Heart right ventricle (tissue), 16 donors: ENCODE measurements at regions not wholly inside any gene's neighbourhood (a gene's known extent, or its start where the extent isn't known, plus 50 kb on each side); places are given as distances from the start of the nearest gene placed in this dataset.
A peak's percentile ranks its signal among the peaks of the same experiment; 100 is the strongest.

Experiments used
- ATAC-seq, 8 donors: fragments of 200-7000 bp; cut with Tn5 transposase; one replicate each; pipeline ENCODE4 v1.9.1; 2020; ENCODE audit warnings: mild to moderate bottlenecking in 8 of 8, moderate library complexity in 8 of 8, moderate number of reproducible peaks in 1 of 8
- DNase-seq, 2 donors: peaks; one replicate each; pipeline ENCODE4 v3.0.0-alpha.2; 2020
- H3K27ac ChIP-seq, 10 donors: fragments of 200-600 bp; sonication (generic) in 2 of 10; one replicate each; pipeline versions ENCODE4 v1.5.0 to v1.8.0; 2020 to 2022; ENCODE audit warnings: mild to moderate bottlenecking in 3 of 10
- H3K27me3 ChIP-seq, 7 donors: fragments of 200-600 bp; one replicate each; pipeline ENCODE4 v1.8.0; 2021 to 2022; ENCODE audit warnings: mild to moderate bottlenecking in 2 of 7
- H3K36me3 ChIP-seq, 9 donors: fragments of 200-600 bp; sonication (generic) in 1 of 9; one replicate each; pipeline versions ENCODE4 v1.5.0 to v1.8.0; 2020 to 2022; ENCODE audit warnings: mild to moderate bottlenecking in 2 of 9
- H3K4me1 ChIP-seq, 9 donors: fragments of 200-600 bp; sonication (generic) in 1 of 9; one replicate each; pipeline versions ENCODE4 v1.5.0 to v1.8.0; 2020 to 2022; ENCODE audit warnings: mild to moderate bottlenecking in 4 of 9
- H3K4me3 ChIP-seq, 10 donors: fragments of 200-600 bp; sonication (generic) in 2 of 10; one replicate each; pipeline versions ENCODE4 v1.5.0 to v1.8.0; 2020 to 2022; ENCODE audit warnings: mild to moderate bottlenecking in 7 of 10, moderate library complexity in 2 of 10
- H3K9me3 ChIP-seq, 11 donors: fragments of 200-600 bp in 10 of 11; sonication (generic) in 2 of 11; one replicate each; pipeline versions ENCODE4 v1.5.0 to v1.8.0; 2013 to 2022; ENCODE audit warnings: mild to moderate bottlenecking in 2 of 11, control low read depth in 1 of 11, moderate library complexity in 1 of 11
- CTCF ChIP-seq, 9 donors: fragments of 200-600 bp; sonication (generic) in 2 of 9; IDR thresholded peaks; one replicate each; pipeline versions ENCODE4 v1.5.0 to v1.8.0; 2021 to 2022; ENCODE audit warnings: antibody characterized with exemption in 9 of 9, mild to moderate bottlenecking in 5 of 9, moderate library complexity in 1 of 9
- WGBS, 2 donors: extraction: QIAGEN DNeasy Blood & Tissue Kit; methylation state at CpG; one replicate each; pipeline ENCODE4 v1.1.7; 2013; ENCODE audit warnings: inconsistent platforms in 1 of 2; 5-methylcytosine and 5-hydroxymethylcytosine counted together
- intact Hi-C, 10 donors: fragments of 100-400 bp; cut with DNase I; formaldehyde crosslinking; loops; one replicate each; pipeline versions ENCODE4 v1.11.1 to v1.14.2; 2022
- donor health status: Arrhythmogenic right ventricular cardiomyopathy.
- donor health status: ischemic (EF 13 %, LVEDD 7.1; RV severe dilation, severe dysfunction).
- donor health status: healthy with polysubstance abuse.
- donor health status: DM: no; HTN: yes; CAD: no.
- donor health status: DM: no; HTN: no; CAD: no.
- donor health status: ischemic (EF 25% LVEDD 6.9; RV normal size, moderate dysfunction).
- donor health status: ischemic (EF 25% LVEDD 5.7; RV mildly dilated, moderate dysfunction).
- donor health status: healthy.
- donor health status: DM: yes; HTN: yes; CAD: no.
- donor health status: Ischemic cardiomyopathy.
- donor health status: ischemic (EF 35%, LVEDD 5.7; RV mildly dilated, moderate dysfunction).
- donor health status: nonischemic (EF 11% LVEDD 7.7; RV severe dilation, severe dysfunction).
- donor health status: DM: yes; HTN: yes; CAD: no.
- donor health status: PGD.
- donor health status: ischemic (EF 29% LVEDD 5.4; RV normal size, mild dysfunction).
- donor health status: nonischemic (EF 23%, LVEDD 6.1; RV moderate dilation, normal function).

- DNase-seq = no peak
- no peak for TF ChIP-seq CTCF (IDR thresholded peaks at IDR 0.05)
- no peak overlapping the region for H3K4me3 ChIP-seq
- peaks cover 0 to 37% (median 5%) of the 10 kb centered on the region in 9 donors for H3K4me1 ChIP-seq
- no peak overlapping the region for H3K27ac ChIP-seq
- intact Hi-C loops = no loop called here
- H3K36me3 ChIP-seq = no peaks in the 10 kb centered on the region
- no peaks in the 10 kb centered on the region for H3K27me3 ChIP-seq
- no peaks in the 10 kb centered on the region for H3K9me3 ChIP-seq
- peak in 3 of 8 donors; percentile 6 to 34 (median 7) for ATAC-seq
- 75 to 76% methylated on average over 21 of the region's 21 CpGs for WGBS, 2 donors
Observed at GRCh38 chr22:44407987-44408828, 89.8 kb downstream of the RTL6 start.

- DNase-seq (no peak), ATAC-seq (no peak)
- H3K9me3 ChIP-seq = no peaks in the 10 kb centered on the region
- no peaks in the 10 kb centered on the region for H3K27me3 ChIP-seq
- no peaks in the 10 kb centered on the region for H3K36me3 ChIP-seq
- intact Hi-C loops = no loop called here
- H3K4me1 ChIP-seq = peaks cover 0 to 37% (median 5%) of the 10 kb centered on the region in 9 donors
- no peak for TF ChIP-seq CTCF (IDR thresholded peaks at IDR 0.05)
- 88 to 90% methylated on average over 23 of the region's 23 CpGs for WGBS, 2 donors
- no peak overlapping the region for H3K27ac ChIP-seq
- H3K4me3 ChIP-seq = no peak overlapping the region
Observed at GRCh38 chr22:44407171-44407986, 90.7 kb downstream of the RTL6 start.

GRCh38 chr22:44406341-44407170, 91.5 kb downstream of the RTL6 start:
- Histone ChIP-seq H3K4me3 (no peak overlapping the region), H3K4me1 (peaks cover 0 to 37% (median 5%) of the 10 kb centered on the region in 9 donors), H3K27ac (no peak overlapping the region), H3K36me3 (no peaks in the 10 kb centered on the region), H3K27me3 (no peaks in the 10 kb centered on the region), H3K9me3 (no peaks in the 10 kb centered on the region)
- WGBS, 2 donors = 80 to 84% methylated on average over 13 of the region's 13 CpGs
- ATAC-seq (no peak), DNase-seq (no peak)
- intact Hi-C loops = no loop called here
- no peak for TF ChIP-seq CTCF (IDR thresholded peaks at IDR 0.05)

GRCh38 chr22:44405661-44406060, 92.4 kb downstream of the RTL6 start:
- no peak for TF ChIP-seq CTCF (IDR thresholded peaks at IDR 0.05)
- Histone ChIP-seq H3K36me3 (no peaks in the 10 kb centered on the region), H3K4me3 (no peak overlapping the region), H3K9me3 (no peaks in the 10 kb centered on the region), H3K27ac (no peak overlapping the region), H3K27me3 (no peaks in the 10 kb centered on the region), H3K4me1 (peaks cover 0 to 32% (median 5%) of the 10 kb centered on the region in 9 donors)
- intact Hi-C loops = no loop called here
- 94 to 96% methylated on average over 2 of the region's 2 CpGs for WGBS, 2 donors
- no peak for ATAC-seq
- DNase-seq = no peak
